Uterus (tissue), 2 donors: ENCODE measurements at regions not wholly inside any gene's neighbourhood (a gene's known extent, or its start where the extent isn't known, plus 50 kb on each side); places are given as distances from the start of the nearest gene placed in this dataset.

Experiments
- POLR2A ChIP-seq, 2 donors: fragments of 450-650 bp; IDR thresholded peaks; one replicate each; pipeline ENCODE4 v1.6.1; 2016; ENCODE audit warnings: antibody characterized with exemption in 2 of 2, mild to moderate bottlenecking in 1 of 2, moderate library complexity in 1 of 2
- TF ChIP-seq, protein P1 (sequence below), 4 experiments: fragments of 200-600 bp in 2 of 4; fragments of 450-650 bp in 2 of 4; sonication (generic) in 2 of 4; IDR thresholded peaks; one replicate each; pipeline ENCODE4 v1.5.1; 2016 to 2019; ENCODE audit warnings: antibody characterized with exemption in 4 of 4, mild to moderate bottlenecking in 2 of 4, moderate library complexity in 1 of 4

GRCh38 chr15:62790546-62790945 lies 252.0 kb upstream of the TPM1 start:
- TF ChIP-seq, protein P1, sequence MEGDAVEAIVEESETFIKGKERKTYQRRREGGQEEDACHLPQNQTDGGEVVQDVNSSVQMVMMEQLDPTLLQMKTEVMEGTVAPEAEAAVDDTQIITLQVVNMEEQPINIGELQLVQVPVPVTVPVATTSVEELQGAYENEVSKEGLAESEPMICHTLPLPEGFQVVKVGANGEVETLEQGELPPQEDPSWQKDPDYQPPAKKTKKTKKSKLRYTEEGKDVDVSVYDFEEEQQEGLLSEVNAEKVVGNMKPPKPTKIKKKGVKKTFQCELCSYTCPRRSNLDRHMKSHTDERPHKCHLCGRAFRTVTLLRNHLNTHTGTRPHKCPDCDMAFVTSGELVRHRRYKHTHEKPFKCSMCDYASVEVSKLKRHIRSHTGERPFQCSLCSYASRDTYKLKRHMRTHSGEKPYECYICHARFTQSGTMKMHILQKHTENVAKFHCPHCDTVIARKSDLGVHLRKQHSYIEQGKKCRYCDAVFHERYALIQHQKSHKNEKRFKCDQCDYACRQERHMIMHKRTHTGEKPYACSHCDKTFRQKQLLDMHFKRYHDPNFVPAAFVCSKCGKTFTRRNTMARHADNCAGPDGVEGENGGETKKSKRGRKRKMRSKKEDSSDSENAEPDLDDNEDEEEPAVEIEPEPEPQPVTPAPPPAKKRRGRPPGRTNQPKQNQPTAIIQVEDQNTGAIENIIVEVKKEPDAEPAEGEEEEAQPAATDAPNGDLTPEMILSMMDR (IDR thresholded peaks at IDR 0.05), result no peak
- no peak for TF ChIP-seq POLR2A (IDR thresholded peaks at IDR 0.05)
